ENCODE measurements at regions not wholly inside any gene's neighbourhood (a gene's known extent, or its start where the extent isn't known, plus 50 kb on each side); places are given as distances from the start of the nearest gene placed in this dataset.

- H3K9ac ChIP-seq (ENCODE audit: low read length in 3 of 3) = no peak overlapping the region
Observed at GRCh38 chr20:59491884-59492283, 112.5 kb upstream of the PHACTR3 start.

GRCh38 chr20:59493926-59494325, 110.4 kb upstream of the PHACTR3 start:
- H3K27me3 ChIP-seq (ENCODE audit: control insufficient read depth, insufficient read depth, low read length) = no peaks in the 10 kb centered on the region
- TF ChIP-seq, protein P1, sequence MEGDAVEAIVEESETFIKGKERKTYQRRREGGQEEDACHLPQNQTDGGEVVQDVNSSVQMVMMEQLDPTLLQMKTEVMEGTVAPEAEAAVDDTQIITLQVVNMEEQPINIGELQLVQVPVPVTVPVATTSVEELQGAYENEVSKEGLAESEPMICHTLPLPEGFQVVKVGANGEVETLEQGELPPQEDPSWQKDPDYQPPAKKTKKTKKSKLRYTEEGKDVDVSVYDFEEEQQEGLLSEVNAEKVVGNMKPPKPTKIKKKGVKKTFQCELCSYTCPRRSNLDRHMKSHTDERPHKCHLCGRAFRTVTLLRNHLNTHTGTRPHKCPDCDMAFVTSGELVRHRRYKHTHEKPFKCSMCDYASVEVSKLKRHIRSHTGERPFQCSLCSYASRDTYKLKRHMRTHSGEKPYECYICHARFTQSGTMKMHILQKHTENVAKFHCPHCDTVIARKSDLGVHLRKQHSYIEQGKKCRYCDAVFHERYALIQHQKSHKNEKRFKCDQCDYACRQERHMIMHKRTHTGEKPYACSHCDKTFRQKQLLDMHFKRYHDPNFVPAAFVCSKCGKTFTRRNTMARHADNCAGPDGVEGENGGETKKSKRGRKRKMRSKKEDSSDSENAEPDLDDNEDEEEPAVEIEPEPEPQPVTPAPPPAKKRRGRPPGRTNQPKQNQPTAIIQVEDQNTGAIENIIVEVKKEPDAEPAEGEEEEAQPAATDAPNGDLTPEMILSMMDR (IDR thresholded peaks at IDR 0.05; ENCODE audit: borderline replicate concordance, extremely low read depth, insufficient read depth) = no peak
- H3K9me3 ChIP-seq (ENCODE audit: control insufficient read depth in 2 of 3, insufficient read depth in 1 of 3, low read length in 3 of 3) = no peaks in the 10 kb centered on the region
- no peak overlapping the region for H3K4me3 ChIP-seq (ENCODE audit: low read length in 3 of 3)
- intact Hi-C loops (cut with DNase I) = no loop called here
- H3K9ac ChIP-seq (ENCODE audit: low read length in 3 of 3) = no peak overlapping the region
- no peak for FAIRE-seq
- H3K27ac ChIP-seq (ENCODE audit: low read depth in 2 of 2, low read length in 2 of 2) = no peak overlapping the region
- no peaks in the 10 kb centered on the region for H3K36me3 ChIP-seq (ENCODE audit: control insufficient read depth in 2 of 3, insufficient read depth in 3 of 3, low read length in 3 of 3)
- no peak for DNase-seq
- no peaks in the 10 kb centered on the region for H3K4me1 ChIP-seq (ENCODE audit: control insufficient read depth in 2 of 3, insufficient read depth in 2 of 3, low read depth in 1 of 3, low read length in 3 of 3)

More at GRCh38 chr20:59491884-59492283, 112.5 kb upstream of the PHACTR3 start:
- Histone ChIP-seq H3K27me3 (ENCODE audit: control insufficient read depth, insufficient read depth, low read length) (no peaks in the 10 kb centered on the region), H3K27ac (ENCODE audit: low read depth in 2 of 2, low read length in 2 of 2) (no peak overlapping the region), H3K4me1 (ENCODE audit: control insufficient read depth in 2 of 3, insufficient read depth in 2 of 3, low read depth in 1 of 3, low read length in 3 of 3) (no peaks in the 10 kb centered on the region), H3K4me3 (ENCODE audit: low read length in 3 of 3) (no peak overlapping the region), H3K36me3 (ENCODE audit: control insufficient read depth in 2 of 3, insufficient read depth in 3 of 3, low read length in 3 of 3) (no peaks in the 10 kb centered on the region), H3K9me3 (ENCODE audit: control insufficient read depth in 2 of 3, insufficient read depth in 1 of 3, low read length in 3 of 3) (no peaks in the 10 kb centered on the region)
- no peak for DNase-seq
- no peak for FAIRE-seq
- intact Hi-C loops (cut with DNase I) = no loop called here
- TF ChIP-seq, protein P1 (IDR thresholded peaks at IDR 0.05; ENCODE audit: borderline replicate concordance, extremely low read depth, insufficient read depth) = no peak

- Histone ChIP-seq H3K27me3 (ENCODE audit: control insufficient read depth, insufficient read depth, low read length) (no peaks in the 10 kb centered on the region), H3K4me1 (ENCODE audit: control insufficient read depth in 2 of 3, insufficient read depth in 2 of 3, low read depth in 1 of 3, low read length in 3 of 3) (no peaks in the 10 kb centered on the region), H3K36me3 (ENCODE audit: control insufficient read depth in 2 of 3, insufficient read depth in 3 of 3, low read length in 3 of 3) (no peaks in the 10 kb centered on the region), H3K9me3 (ENCODE audit: control insufficient read depth in 2 of 3, insufficient read depth in 1 of 3, low read length in 3 of 3) (no peaks in the 10 kb centered on the region), H3K27ac (ENCODE audit: low read depth in 2 of 2, low read length in 2 of 2) (no peak overlapping the region), H3K4me3 (ENCODE audit: low read length in 3 of 3) (no peak overlapping the region), H3K9ac (ENCODE audit: low read length in 3 of 3) (no peak overlapping the region)
- intact Hi-C loops (cut with DNase I) = no loop called here
- DNase-seq (no peak), FAIRE-seq (no peak)
- TF ChIP-seq, protein P1 (IDR thresholded peaks at IDR 0.05; ENCODE audit: borderline replicate concordance, extremely low read depth, insufficient read depth) = no peak
Observed at GRCh38 chr20:59495166-59495565, 109.2 kb upstream of the PHACTR3 start.

DNA sequence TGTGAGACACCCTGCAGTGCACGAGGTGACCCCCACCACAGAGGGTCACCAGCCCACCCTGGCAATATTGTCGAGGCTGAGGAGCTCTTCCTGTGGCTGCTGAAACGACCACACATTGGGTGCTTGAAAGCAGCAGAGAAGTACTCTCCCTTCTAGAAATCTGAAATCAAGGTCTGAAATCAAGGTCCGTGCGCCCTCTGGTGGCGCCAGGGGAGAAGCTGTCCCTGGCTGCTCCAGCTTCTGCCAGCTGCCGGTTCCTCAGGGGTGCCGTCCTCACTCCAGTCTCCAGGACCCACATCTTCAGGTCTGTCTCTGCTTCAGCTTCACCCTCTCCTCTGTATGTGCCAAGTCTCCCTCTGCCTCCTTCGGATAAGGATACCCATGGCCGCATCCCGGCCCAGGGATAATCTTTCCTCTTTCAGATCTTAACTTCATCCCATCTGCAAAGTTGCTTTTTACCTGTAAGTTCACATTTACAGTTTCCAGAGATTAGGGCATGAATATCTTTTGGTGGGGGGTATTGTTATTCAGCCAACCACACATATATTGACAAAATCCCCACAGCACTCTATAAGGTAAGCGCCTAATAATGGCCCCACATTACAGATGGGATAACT, 108.3 kb upstream of the PHACTR3 start:
- Histone ChIP-seq H3K4me3 (ENCODE audit: low read length in 3 of 3) (no peak overlapping the region), H3K27ac (ENCODE audit: low read depth in 2 of 2, low read length in 2 of 2) (no peak overlapping the region), H3K36me3 (ENCODE audit: control insufficient read depth in 2 of 3, insufficient read depth in 3 of 3, low read length in 3 of 3) (no peaks in the 10 kb centered on the region), H3K4me1 (ENCODE audit: control insufficient read depth in 2 of 3, insufficient read depth in 2 of 3, low read depth in 1 of 3, low read length in 3 of 3) (no peaks in the 10 kb centered on the region), H3K9me3 (ENCODE audit: control insufficient read depth in 2 of 3, insufficient read depth in 1 of 3, low read length in 3 of 3) (no peaks in the 10 kb centered on the region), H3K27me3 (ENCODE audit: control insufficient read depth, insufficient read depth, low read length) (no peaks in the 10 kb centered on the region), H3K9ac (ENCODE audit: low read length in 3 of 3) (no peak overlapping the region)
- intact Hi-C loops (cut with DNase I) = no loop called here
- FAIRE-seq (no peak), DNase-seq (peak; percentile 82 to 93 (median 86))
- TF ChIP-seq, protein P1 (IDR thresholded peaks at IDR 0.05; ENCODE audit: borderline replicate concordance, extremely low read depth, insufficient read depth) = peak; percentile 81
